H9 (cell line): ENCODE measurements at regions not wholly inside any gene's neighbourhood (a gene's known extent, or its start where the extent isn't known, plus 50 kb on each side); places are given as distances from the start of the nearest gene placed in this dataset.

Experiments used
- DNase-seq: peaks from one replicate; pipeline ENCODE4 v3.0.0-alpha.2; 2017
- H2AFZ ChIP-seq: one replicate; pipeline ENCODE4 v1.6.1; 2013; ENCODE audit warnings: mild to moderate bottlenecking, low read length, control low read depth, moderate library complexity
- H2AK5ac ChIP-seq: 2 replicates; pipeline ENCODE4 v1.6.1; 2013; ENCODE audit warnings: low read length, control low read depth, mixed read lengths; ENCODE audit not compliant: insufficient read length
- H2BK120ac ChIP-seq: one replicate; pipeline ENCODE4 v1.6.1; 2013; ENCODE audit warnings: low read depth, mild to moderate bottlenecking, low read length, control low read depth, inconsistent platforms; ENCODE audit not compliant: poor library complexity, severe bottlenecking
- H2BK12ac ChIP-seq: 2 replicates; pipeline ENCODE4 v1.6.1; 2013; ENCODE audit warnings: low read length, control low read depth, mixed read lengths, low read depth; ENCODE audit not compliant: insufficient read length
- H2BK15ac ChIP-seq: 2 replicates; pipeline ENCODE4 v1.6.1; 2013; ENCODE audit warnings: low read depth, low read length, control low read depth
- H2BK20ac ChIP-seq: one replicate; pipeline ENCODE4 v1.6.1; 2013; ENCODE audit warnings: low read depth, mild to moderate bottlenecking, low read length, control low read depth, inconsistent platforms; ENCODE audit not compliant: poor library complexity, severe bottlenecking
- H2BK5ac ChIP-seq: 2 replicates; pipeline ENCODE4 v1.6.1; 2013; ENCODE audit warnings: low read length, control low read depth, mixed read lengths; ENCODE audit not compliant: insufficient read length
- H3K14ac ChIP-seq: 2 replicates; pipeline ENCODE4 v1.6.1; 2013; ENCODE audit warnings: low read length, control low read depth; ENCODE audit not compliant: insufficient read depth
- H3K18ac ChIP-seq: 2 replicates; pipeline ENCODE4 v1.6.1; 2013; ENCODE audit warnings: low read depth, mild to moderate bottlenecking, mixed read lengths, low read length, control low read depth; ENCODE audit not compliant: insufficient read length
- H3K23ac ChIP-seq: 2 replicates; pipeline ENCODE4 v1.6.1; 2013; ENCODE audit warnings: low read length, control low read depth, mixed read lengths, low read depth; ENCODE audit not compliant: insufficient read length
- H3K23me2 ChIP-seq: 2 replicates; pipeline ENCODE4 v1.6.1; 2013; ENCODE audit warnings: low read depth, mild to moderate bottlenecking, mixed read lengths, low read length, control low read depth; ENCODE audit not compliant: insufficient read length, poor library complexity, severe bottlenecking
- H3K27ac ChIP-seq: 2 replicates; pipeline ENCODE4 v1.5.1; 2013; ENCODE audit warnings: low read length, control low read depth, mixed read lengths, low read depth; ENCODE audit not compliant: insufficient read length
- H3K27me3 ChIP-seq: 2 replicates; pipeline ENCODE4 v1.6.1; 2013; ENCODE audit warnings: low read length, control low read depth, inconsistent platforms; ENCODE audit not compliant: insufficient read depth
- H3K4ac ChIP-seq: 2 replicates; pipeline ENCODE4 v1.6.1; 2013; ENCODE audit warnings: low read depth, mild to moderate bottlenecking, control low read depth, inconsistent platforms, low read length, moderate library complexity
- H3K4me1 ChIP-seq: 2 replicates; pipeline ENCODE4 v1.6.1; 2013; ENCODE audit warnings: low read length, control low read depth, inconsistent platforms; ENCODE audit not compliant: insufficient read depth
- H3K4me2 ChIP-seq: 2 replicates; pipeline ENCODE4 v1.6.1; 2013; ENCODE audit warnings: low read length, control low read depth, mixed read lengths; ENCODE audit not compliant: insufficient read length, insufficient read depth
- H3K56ac ChIP-seq: 2 replicates; pipeline ENCODE4 v1.6.1; 2013; ENCODE audit warnings: low read depth, mild to moderate bottlenecking, mixed read lengths, low read length, control low read depth; ENCODE audit not compliant: insufficient read length
- H3K79me1 ChIP-seq: 2 replicates; pipeline ENCODE4 v1.6.1; 2013; ENCODE audit warnings: low read depth, mild to moderate bottlenecking, moderate library complexity, low read length, control low read depth, inconsistent platforms; ENCODE audit not compliant: insufficient read depth, poor library complexity, severe bottlenecking
- H3K79me2 ChIP-seq: 2 replicates; pipeline ENCODE4 v1.6.1; 2013; ENCODE audit warnings: low read length, control low read depth, inconsistent platforms; ENCODE audit not compliant: insufficient read depth
- H3K9ac ChIP-seq: 2 replicates; pipeline ENCODE4 v1.6.1; 2013; ENCODE audit warnings: low read length, control low read depth, mixed read lengths; ENCODE audit not compliant: insufficient read length; ENCODE audit errors: extremely low read depth
- H3K9me3 ChIP-seq: one replicate; pipeline ENCODE4 v1.6.1; 2013; ENCODE audit warnings: low read depth, low read length, inconsistent platforms; ENCODE audit not compliant: control insufficient read depth
- H3T11ph ChIP-seq: one replicate; pipeline ENCODE4 v1.6.1; 2013; ENCODE audit warnings: mild to moderate bottlenecking, low read length, control low read depth, inconsistent platforms
- H4K20me1 ChIP-seq: one replicate; pipeline ENCODE4 v1.6.1; 2013; ENCODE audit not compliant: control insufficient read depth, insufficient read length, insufficient read depth
- H4K5ac ChIP-seq: 2 replicates; pipeline ENCODE4 v1.6.1; 2013; ENCODE audit warnings: low read depth, mild to moderate bottlenecking, mixed read lengths, low read length, control low read depth; ENCODE audit not compliant: insufficient read length
- H4K8ac ChIP-seq: replicated peaks from 2 replicates; pipeline ENCODE4 v1.6.1; 2013; ENCODE audit warnings: low read length, control low read depth, mixed read lengths, low read depth; ENCODE audit not compliant: insufficient read length
- H4K91ac ChIP-seq: 2 replicates; pipeline ENCODE4 v1.6.1; 2013; ENCODE audit warnings: low read depth, mild to moderate bottlenecking, moderate library complexity, mixed read lengths, low read length, control low read depth; ENCODE audit not compliant: insufficient read length
- H3K27ac Mint-ChIP-seq, 3 experiments: 2 replicates in 2 of 3; 3 replicates in 1 of 3; pipeline ENCODE4 v1.8.0; 2020 to 2021; ENCODE audit warnings: mixed read lengths in 3 of 3, mild to moderate bottlenecking in 1 of 3, moderate library complexity in 1 of 3
- H3K27me3 Mint-ChIP-seq: 2 replicates; pipeline ENCODE4 v1.8.0; 2021; ENCODE audit warnings: low read depth, mild to moderate bottlenecking, moderate library complexity, mixed read lengths
- H3K36me3 Mint-ChIP-seq, 3 experiments: 2 replicates in 2 of 3; 3 replicates in 1 of 3; pipeline ENCODE4 v1.8.0; 2020 to 2021; ENCODE audit warnings: low read depth in 3 of 3, mixed read lengths in 3 of 3; ENCODE audit not compliant: insufficient read depth in 1 of 3
- H3K4me1 Mint-ChIP-seq, 2 experiments: 2 replicates each; pipeline ENCODE4 v1.8.0; 2020; ENCODE audit warnings: mixed read lengths in 2 of 2
- H3K4me3 Mint-ChIP-seq, 2 experiments: 2 replicates in 1 of 2; 3 replicates in 1 of 2; pipeline ENCODE4 v1.8.0; 2020 to 2021; ENCODE audit warnings: mild to moderate bottlenecking in 2 of 2, mixed read lengths in 2 of 2, moderate library complexity in 1 of 2
- H3K9me3 Mint-ChIP-seq, 2 experiments: 2 replicates in 1 of 2; 3 replicates in 1 of 2; pipeline ENCODE4 v1.8.0; 2020; ENCODE audit warnings: mild to moderate bottlenecking in 2 of 2, mixed read lengths in 2 of 2, moderate library complexity in 1 of 2
- WGBS: extraction: QIAGEN DNeasy Blood & Tissue Kit; methylation state at CpG from one replicate; pipeline ENCODE4 v1.1.7; 2013; ENCODE audit warnings: missing lambda C conversion rate, low lambda C conversion rate, mixed read lengths; ENCODE audit not compliant: insufficient read length; ENCODE audit errors: extremely low coverage; 5-methylcytosine and 5-hydroxymethylcytosine counted together
- TF ChIP-seq, protein P1 (sequence below): fragments of 200-600 bp; sonication (generic); conservative IDR thresholded peaks from 3 replicates; pipeline ENCODE4 v1.8.0; 2021; ENCODE audit warnings: antibody characterized with exemption, mild to moderate bottlenecking

DNA sequence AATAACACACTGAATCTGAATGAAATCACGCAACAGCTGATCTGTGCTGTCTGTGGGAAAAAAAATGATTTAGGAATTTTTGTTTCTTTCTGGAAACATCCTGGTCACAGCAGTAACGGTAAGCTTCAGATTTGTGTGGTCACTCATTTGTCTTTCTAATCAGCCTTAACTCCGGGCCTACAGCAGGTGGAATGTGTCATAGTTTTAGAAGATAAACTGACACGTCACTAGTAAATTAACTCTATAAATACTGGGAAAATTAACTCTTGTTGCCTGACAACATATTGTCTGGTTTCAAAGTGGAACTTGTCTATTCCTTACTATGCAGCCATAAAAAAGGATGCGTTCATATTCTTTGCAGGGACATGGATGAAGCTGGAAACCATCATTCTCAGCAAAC is 58.1 kb upstream of the NCK2 start:
- no peak overlapping the region for H2AK5ac ChIP-seq

More for the DNA sequence above, 58.1 kb upstream of the NCK2 start:
- no peak overlapping the region for H3K23ac ChIP-seq
- H2BK20ac ChIP-seq, result no peak overlapping the region
- H3T11ph ChIP-seq, result no peak overlapping the region
- H3K23me2 ChIP-seq, result no peaks in the 10 kb centered on the region
- H3K14ac ChIP-seq, result no peak overlapping the region
- Mint-ChIP-seq H3K27me3 (no peaks in the 10 kb centered on the region; the same call in 1 of the 2 replicates), H3K27ac (no peak overlapping the region), H3K4me3 (no peak overlapping the region), H3K36me3 (no peaks in the 10 kb centered on the region), H3K4me1 (peaks cover 4 to 8% of the 10 kb centered on the region in 2 experiments; a peak in 2 of 4 replicates), H3K9me3 (no peaks in the 10 kb centered on the region)
- no peak overlapping the region for H4K91ac ChIP-seq
- H3K9me3 ChIP-seq, result no peaks in the 10 kb centered on the region
- no peaks in the 10 kb centered on the region for H4K20me1 ChIP-seq
- no peak overlapping the region for H2BK15ac ChIP-seq
- H3K4me1 ChIP-seq, result no peaks in the 10 kb centered on the region
- H4K5ac ChIP-seq, result no peak overlapping the region
- no peak overlapping the region for H2AFZ ChIP-seq
- no peak overlapping the region for H3K4ac ChIP-seq
- H3K79me2 ChIP-seq, result no peaks in the 10 kb centered on the region
- no peak overlapping the region for H3K27ac ChIP-seq
- no peak overlapping the region for H4K8ac ChIP-seq
- no peak overlapping the region for H2BK120ac ChIP-seq
- H3K56ac ChIP-seq, result no peak overlapping the region
- no peak overlapping the region for H2BK5ac ChIP-seq
- no CpG with 5 or more reads among the region's 5 CpGs for WGBS
- no peak overlapping the region for H3K4me2 ChIP-seq
- TF ChIP-seq, protein P1, sequence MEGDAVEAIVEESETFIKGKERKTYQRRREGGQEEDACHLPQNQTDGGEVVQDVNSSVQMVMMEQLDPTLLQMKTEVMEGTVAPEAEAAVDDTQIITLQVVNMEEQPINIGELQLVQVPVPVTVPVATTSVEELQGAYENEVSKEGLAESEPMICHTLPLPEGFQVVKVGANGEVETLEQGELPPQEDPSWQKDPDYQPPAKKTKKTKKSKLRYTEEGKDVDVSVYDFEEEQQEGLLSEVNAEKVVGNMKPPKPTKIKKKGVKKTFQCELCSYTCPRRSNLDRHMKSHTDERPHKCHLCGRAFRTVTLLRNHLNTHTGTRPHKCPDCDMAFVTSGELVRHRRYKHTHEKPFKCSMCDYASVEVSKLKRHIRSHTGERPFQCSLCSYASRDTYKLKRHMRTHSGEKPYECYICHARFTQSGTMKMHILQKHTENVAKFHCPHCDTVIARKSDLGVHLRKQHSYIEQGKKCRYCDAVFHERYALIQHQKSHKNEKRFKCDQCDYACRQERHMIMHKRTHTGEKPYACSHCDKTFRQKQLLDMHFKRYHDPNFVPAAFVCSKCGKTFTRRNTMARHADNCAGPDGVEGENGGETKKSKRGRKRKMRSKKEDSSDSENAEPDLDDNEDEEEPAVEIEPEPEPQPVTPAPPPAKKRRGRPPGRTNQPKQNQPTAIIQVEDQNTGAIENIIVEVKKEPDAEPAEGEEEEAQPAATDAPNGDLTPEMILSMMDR, result no peak
- no peaks in the 10 kb centered on the region for H3K79me1 ChIP-seq
- no peak for DNase-seq
- no peaks in the 10 kb centered on the region for H3K27me3 ChIP-seq
- no peak overlapping the region for H2BK12ac ChIP-seq
- no peak overlapping the region for H3K9ac ChIP-seq
- H3K18ac ChIP-seq, result no peak overlapping the region
